NB4 (cell line): ENCODE measurements at regions not wholly inside any gene's neighbourhood (a gene's known extent, or its start where the extent isn't known, plus 50 kb on each side); places are given as distances from the start of the nearest gene placed in this dataset.

Source experiments
- DNase-seq: peaks from one replicate; pipeline ENCODE4 v3.0.0; 2010; ENCODE audit warnings: low read depth
- H3K4me3 ChIP-seq: one replicate; pipeline ENCODE4 v1.5.1; 2011; ENCODE audit warnings: mild to moderate bottlenecking, low read depth, low read length, moderate library complexity
- CTCF ChIP-seq: IDR thresholded peaks from one replicate; pipeline ENCODE4 v1.5.1; 2012; ENCODE audit warnings: low read depth, low read length
- MAX ChIP-seq: IDR thresholded peaks from 2 replicates; pipeline ENCODE4 v1.6.1; 2011; ENCODE audit warnings: low read depth, low read length
- MYC ChIP-seq: IDR thresholded peaks from 2 replicates; pipeline ENCODE4 v1.6.1; 2011; ENCODE audit warnings: low read depth, low read length
- POLR2A ChIP-seq: IDR thresholded peaks from 2 replicates; pipeline ENCODE4 v1.6.1; 2011; ENCODE audit warnings: mild to moderate bottlenecking; ENCODE audit not compliant: insufficient read length; ENCODE audit errors: extremely low read depth

GRCh38 chr5:44622331-44622730 is 186.4 kb upstream of the MRPS30 start:
- no peak for TF ChIP-seq MYC
- TF ChIP-seq POLR2A = no peak
- TF ChIP-seq MAX = no peak
- TF ChIP-seq CTCF = no peak
- no peak for DNase-seq
- H3K4me3 ChIP-seq = no peak overlapping the region

- TF ChIP-seq POLR2A (no peak), CTCF (no peak), MAX (no peak), MYC (no peak)
- H3K4me3 ChIP-seq = no peak overlapping the region
- no peak for DNase-seq
Measured at GRCh38 chr5:44619875-44620610, 188.7 kb upstream of the MRPS30 start.

- no peak overlapping the region for H3K4me3 ChIP-seq
- no peak for DNase-seq
- TF ChIP-seq MAX = no peak
- no peak for TF ChIP-seq CTCF
- no peak for TF ChIP-seq POLR2A
- no peak for TF ChIP-seq MYC
Measured at GRCh38 chr5:44614845-44615244, 193.9 kb upstream of the MRPS30 start.

- TF ChIP-seq POLR2A (no peak), CTCF (no peak), MYC (no peak), MAX (no peak)
- no peak for DNase-seq
- H3K4me3 ChIP-seq = no peak overlapping the region
Measured at GRCh38 chr5:44613936-44614335, 194.8 kb upstream of the MRPS30 start.

- DNase-seq = no peak
Measured at GRCh38 chr5:44605926-44606325, 202.8 kb upstream of the MRPS30 start.

More at GRCh38 chr5:44605926-44606325, 202.8 kb upstream of the MRPS30 start:
- TF ChIP-seq POLR2A (no peak), MYC (no peak), MAX (no peak), CTCF (no peak)
- no peak overlapping the region for H3K4me3 ChIP-seq
